SK-N-SH (cell line): ENCODE measurements at regions not wholly inside any gene's neighbourhood (a gene's known extent, or its start where the extent isn't known, plus 50 kb on each side); places are given as distances from the start of the nearest gene placed in this dataset.

Experiments used
- CTCF ChIA-PET: fragments of 300-600, 350-600 bp; formaldehyde crosslinking; extraction: SDS; loops from one replicate; lab custom pipeline; 2021; lab: Yijun Ruan, JAX
- POLR2A ChIA-PET: fragments of 350-600 bp; sonication (Branson Sonifier 250); formaldehyde crosslinking; extraction: SDS; loops from one replicate; lab custom pipeline; 2020; ENCODE audit warnings: antibody characterized with exemption, inconsistent platforms; lab: Yijun Ruan, JAX
- DNase-seq: peaks from one replicate; pipeline ENCODE4 v3.0.0; 2012
- H2AFZ ChIP-seq: fragments of 200-600 bp; sonication (generic); 2 replicates; pipeline ENCODE4 v1.8.1; 2016; ENCODE audit warnings: antibody characterized with exemption, mild to moderate bottlenecking, low read depth
- H3F3A ChIP-seq: fragments of 200-600 bp; sonication (generic); replicated peaks from 2 replicates; pipeline ENCODE3; 2016; ENCODE audit warnings: antibody characterized with exemption, mild to moderate bottlenecking; ENCODE audit not compliant: insufficient read depth
- H3K27ac ChIP-seq, 2 experiments: fragments of 200-500 bp in 1 of 2; fragments of 200-600 bp in 1 of 2; sonication (Bioruptor generic) in 1 of 2; sonication (generic), shearing (Covaris generic) in 1 of 2; 2 replicates each; pipeline versions ENCODE4 v1.5.1 to v1.6.1; 2014 to 2016; ENCODE audit warnings: low read depth in 2 of 2, inconsistent platforms in 1 of 2, low read length in 1 of 2, mild to moderate bottlenecking in 1 of 2, mixed read lengths in 1 of 2
- H3K27me3 ChIP-seq: fragments of 200-600 bp; sonication (generic), shearing (Covaris generic); 2 replicates; pipeline ENCODE4 v1.6.1; 2016; ENCODE audit warnings: mixed run types; ENCODE audit not compliant: insufficient read depth
- H3K36me3 ChIP-seq, 2 experiments: fragments of 200-500 bp in 1 of 2; fragments of 200-600 bp in 1 of 2; sonication (Bioruptor generic) in 1 of 2; sonication (generic) in 1 of 2; replicated peaks in 1 of 2; 2 replicates each; pipeline versions ENCODE3 to v1.5.1; 2014 to 2016; ENCODE audit warnings: low read length in 1 of 2, mild to moderate bottlenecking in 1 of 2; ENCODE audit not compliant: insufficient read depth in 2 of 2, control insufficient read depth in 1 of 2
- H3K4me1 ChIP-seq, 2 experiments: fragments of 200-500 bp in 1 of 2; fragments of 200-600 bp in 1 of 2; sonication (Bioruptor generic) in 1 of 2; sonication (generic), shearing (Covaris generic) in 1 of 2; 2 replicates each; pipeline versions ENCODE4 v1.5.1 to v1.6.1; 2014 to 2016; ENCODE audit warnings: low read depth in 1 of 2, low read length in 1 of 2, mixed run types in 1 of 2; ENCODE audit not compliant: insufficient read depth in 2 of 2, control insufficient read depth in 1 of 2
- H3K4me2 ChIP-seq: fragments of 200-600 bp; sonication (generic), shearing (Covaris generic); 2 replicates; pipeline ENCODE4 v1.6.1; 2017; ENCODE audit warnings: mixed run types
- H3K4me3 ChIP-seq, 2 experiments: fragments of 200-500 bp in 1 of 2; fragments of 200-600 bp in 1 of 2; sonication (Bioruptor generic) in 1 of 2; sonication (generic), shearing (Covaris generic) in 1 of 2; 2 replicates each; pipeline versions ENCODE4 v1.5.1 to v1.8.1; 2014 to 2016; ENCODE audit warnings: low read depth in 2 of 2, inconsistent platforms in 1 of 2, low read length in 1 of 2, mild to moderate bottlenecking in 1 of 2, mixed read lengths in 1 of 2, moderate library complexity in 1 of 2
- H3K79me2 ChIP-seq: fragments of 200-600 bp; sonication (generic); 2 replicates; pipeline ENCODE4 v1.8.1; 2017; ENCODE audit warnings: mild to moderate bottlenecking; ENCODE audit not compliant: insufficient read depth
- H3K9ac ChIP-seq: fragments of 200-600 bp; sonication (generic); 2 replicates; pipeline ENCODE4 v1.6.1; 2017; ENCODE audit warnings: mixed run types
- H3K9me2 ChIP-seq: fragments of 200-600 bp; sonication (generic); 2 replicates; pipeline ENCODE4 v1.6.1; 2017; ENCODE audit warnings: mixed run types
- H3K9me3 ChIP-seq: fragments of 200-600 bp; sonication (generic); 2 replicates; pipeline ENCODE4 v1.6.1; 2017; ENCODE audit warnings: mixed run types, mild to moderate bottlenecking, moderate library complexity
- H4K20me1 ChIP-seq: fragments of 200-600 bp; sonication (generic); 2 replicates; pipeline ENCODE4 v1.6.1; 2017; ENCODE audit warnings: mild to moderate bottlenecking, mixed run types; ENCODE audit not compliant: insufficient read depth
- EP300 ChIP-seq, 2 experiments: IDR thresholded peaks; 2 replicates each; pipeline versions ENCODE4 v1.4.0 to v1.6.1; 2012; ENCODE audit warnings: borderline replicate concordance in 1 of 2, low read depth in 1 of 2, low read length in 1 of 2
- EZH2phosphoT487 ChIP-seq: fragments of 200-600 bp; sonication (generic); IDR thresholded peaks from 2 replicates; pipeline ENCODE4 v1.6.1; 2017; ENCODE audit warnings: low read depth, mixed run types, mild to moderate bottlenecking, antibody characterized with exemption, moderate library complexity, borderline replicate concordance
- FOSL2 ChIP-seq: IDR thresholded peaks from 2 replicates; pipeline ENCODE4 v1.4.0; 2012; ENCODE audit warnings: low read depth, mild to moderate bottlenecking, moderate library complexity, borderline replicate concordance
- RCOR1 ChIP-seq: fragments of 150-350 bp; IDR thresholded peaks from 2 replicates; pipeline ENCODE4 v1.6.1; 2017; ENCODE audit warnings: antibody characterized with exemption, low read length
- SIN3A ChIP-seq: IDR thresholded peaks from 2 replicates; pipeline ENCODE4 v1.6.1; 2012; ENCODE audit warnings: low read depth, mild to moderate bottlenecking, low read length, moderate library complexity, borderline replicate concordance
- TCF12 ChIP-seq: IDR thresholded peaks from 2 replicates; pipeline ENCODE4 v1.4.0; 2012
- WGBS: methylation state at CpG from one replicate; pipeline ENCODE4 v1.1.6; 2017; ENCODE audit warnings: low lambda C conversion rate; 5-methylcytosine and 5-hydroxymethylcytosine counted together
- TF ChIP-seq, protein P1 (sequence below): fragments of 200-600 bp; sonication (generic); IDR thresholded peaks from 2 replicates; pipeline ENCODE4 v1.6.1; 2017; ENCODE audit warnings: antibody characterized with exemption, mild to moderate bottlenecking, moderate library complexity
- TF ChIP-seq, protein P2 (sequence below): IDR thresholded peaks from 2 replicates; pipeline ENCODE4 v1.4.0; 2012; ENCODE audit warnings: low read depth, borderline replicate concordance
- TF ChIP-seq, protein P3 (sequence below): fragments of 150-350 bp; IDR thresholded peaks from 2 replicates; pipeline ENCODE4 v1.6.1; 2017; ENCODE audit warnings: antibody characterized with exemption, low read length, low read depth, borderline replicate concordance

DNA sequence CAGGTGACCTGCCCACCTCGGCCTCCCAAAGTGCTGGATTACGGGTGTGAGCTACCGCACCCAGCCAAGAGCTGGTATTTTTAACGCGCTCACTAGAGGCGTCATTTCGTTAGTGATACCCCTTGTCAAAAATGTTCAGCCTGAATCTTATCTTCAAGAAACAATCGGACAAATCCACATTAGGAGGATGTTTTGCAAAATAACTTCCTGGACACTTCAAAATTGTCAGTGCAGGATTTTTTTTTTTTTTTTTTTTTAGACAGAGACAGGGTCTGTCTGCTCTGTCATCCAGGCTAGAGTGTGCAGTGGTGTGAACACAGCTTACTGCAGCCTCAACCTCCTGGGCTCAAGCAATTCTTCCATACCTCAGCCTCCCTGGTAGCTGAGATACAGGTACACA lies 63.0 kb downstream of the RMI2 start:
- no peaks in the 10 kb centered on the region for H3K79me2 ChIP-seq
- ChIA-PET CTCF (interaction anchor here (0.6 to 11.5 kb wide), 26 partner anchors 11 to 444 kb away, joined by 3 to 107 read pairs (median 4); a partner anchor contains a TSS), POLR2A (interaction anchor here (1.5 kb wide), 1 partner anchor 179 kb away, joined by 3 read pairs; the partner anchor contains the start of gene LITAF)

DNA sequence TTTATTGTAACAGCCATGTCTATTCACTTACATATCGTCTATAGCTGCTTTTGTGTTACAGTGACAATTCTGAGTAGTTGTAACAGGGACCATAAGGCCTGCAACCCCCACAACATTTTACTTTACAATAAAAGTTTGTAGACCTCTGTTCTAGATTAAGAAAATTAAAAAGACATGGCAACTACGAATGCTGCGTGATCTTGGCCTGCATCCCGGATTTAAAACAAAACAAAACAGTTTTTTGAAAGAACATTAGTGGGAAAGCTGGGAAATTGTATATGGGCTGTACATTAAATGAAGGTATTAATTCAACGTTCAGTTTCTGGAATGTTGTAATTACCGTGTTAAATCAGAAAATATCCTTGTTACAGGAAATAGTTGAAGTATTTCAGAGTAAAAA lies 64.1 kb downstream of the RMI2 start:
- Histone ChIP-seq H2AFZ (peak overlapping the region; percentile 69; the same call in 1 of the 2 replicates), H4K20me1 (no peaks in the 10 kb centered on the region), H3K4me2 (no peak overlapping the region), H3K9ac (no peak overlapping the region), H3K27ac (peak overlapping the region; percentile 32 to 63; a peak in 3 of 4 replicates), H3K9me2 (no peaks in the 10 kb centered on the region), H3K79me2 (no peaks in the 10 kb centered on the region), H3K36me3 (no peaks in the 10 kb centered on the region), H3K27me3 (no peaks in the 10 kb centered on the region), H3K4me3 (no peak overlapping the region), H3K4me1 (peaks cover 17 to 46% of the 10 kb centered on the region in 2 experiments), H3K9me3 (no peaks in the 10 kb centered on the region), H3F3A (no peaks in the 10 kb centered on the region)
- CTCF ChIA-PET, result interaction anchor here (1.6 to 11.5 kb wide), 6 partner anchors 12 to 445 kb away, joined by 5 to 107 read pairs (median 25); no protein-coding TSS in a partner anchor
- POLR2A ChIA-PET, result no interaction called here
- WGBS, result 19% methylated on average over 6 of the region's 6 CpGs
- TF ChIP-seq EP300 (IDR thresholded peaks at IDR 0.05; ENCODE audit: borderline replicate concordance in 1 of 2, low read depth in 1 of 2, low read length in 1 of 2) (0 out of 4 replicates have a peak, but pooled peaks of 1 of the 2 experiments have one; percentile 5), RCOR1 (0 out of 2 replicates have a peak, but pooled peaks have one; percentile 31), TCF12 (peak; percentile 57; the same call in 1 of the 2 replicates)
- TF ChIP-seq, protein P1, sequence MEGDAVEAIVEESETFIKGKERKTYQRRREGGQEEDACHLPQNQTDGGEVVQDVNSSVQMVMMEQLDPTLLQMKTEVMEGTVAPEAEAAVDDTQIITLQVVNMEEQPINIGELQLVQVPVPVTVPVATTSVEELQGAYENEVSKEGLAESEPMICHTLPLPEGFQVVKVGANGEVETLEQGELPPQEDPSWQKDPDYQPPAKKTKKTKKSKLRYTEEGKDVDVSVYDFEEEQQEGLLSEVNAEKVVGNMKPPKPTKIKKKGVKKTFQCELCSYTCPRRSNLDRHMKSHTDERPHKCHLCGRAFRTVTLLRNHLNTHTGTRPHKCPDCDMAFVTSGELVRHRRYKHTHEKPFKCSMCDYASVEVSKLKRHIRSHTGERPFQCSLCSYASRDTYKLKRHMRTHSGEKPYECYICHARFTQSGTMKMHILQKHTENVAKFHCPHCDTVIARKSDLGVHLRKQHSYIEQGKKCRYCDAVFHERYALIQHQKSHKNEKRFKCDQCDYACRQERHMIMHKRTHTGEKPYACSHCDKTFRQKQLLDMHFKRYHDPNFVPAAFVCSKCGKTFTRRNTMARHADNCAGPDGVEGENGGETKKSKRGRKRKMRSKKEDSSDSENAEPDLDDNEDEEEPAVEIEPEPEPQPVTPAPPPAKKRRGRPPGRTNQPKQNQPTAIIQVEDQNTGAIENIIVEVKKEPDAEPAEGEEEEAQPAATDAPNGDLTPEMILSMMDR, result no peak
- no peak for DNase-seq

More for the DNA sequence above, 63.0 kb downstream of the RMI2 start:
- Histone ChIP-seq H3K4me2 (no peak overlapping the region), H3K27ac (no peak overlapping the region), H4K20me1 (no peaks in the 10 kb centered on the region), H2AFZ (no peak overlapping the region), H3K9ac (no peak overlapping the region), H3K4me3 (no peak overlapping the region), H3F3A (no peaks in the 10 kb centered on the region), H3K4me1 (peaks cover 17 to 40% of the 10 kb centered on the region in 2 experiments), H3K9me3 (no peaks in the 10 kb centered on the region), H3K9me2 (no peaks in the 10 kb centered on the region), H3K36me3 (no peaks in the 10 kb centered on the region), H3K27me3 (no peaks in the 10 kb centered on the region)
- WGBS, result 94% methylated on average over 8 of the region's 8 CpGs
- no peak for DNase-seq
- no peak for TF ChIP-seq EP300 (IDR thresholded peaks at IDR 0.05; ENCODE audit: borderline replicate concordance in 1 of 2, low read depth in 1 of 2, low read length in 1 of 2)
- TF ChIP-seq EZH2phosphoT487, result no peak
- TF ChIP-seq, protein P2, sequence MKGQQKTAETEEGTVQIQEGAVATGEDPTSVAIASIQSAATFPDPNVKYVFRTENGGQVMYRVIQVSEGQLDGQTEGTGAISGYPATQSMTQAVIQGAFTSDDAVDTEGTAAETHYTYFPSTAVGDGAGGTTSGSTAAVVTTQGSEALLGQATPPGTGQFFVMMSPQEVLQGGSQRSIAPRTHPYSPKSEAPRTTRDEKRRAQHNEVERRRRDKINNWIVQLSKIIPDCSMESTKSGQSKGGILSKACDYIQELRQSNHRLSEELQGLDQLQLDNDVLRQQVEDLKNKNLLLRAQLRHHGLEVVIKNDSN, result no peak
- no peak for TF ChIP-seq SIN3A
- TF ChIP-seq, protein P3, sequence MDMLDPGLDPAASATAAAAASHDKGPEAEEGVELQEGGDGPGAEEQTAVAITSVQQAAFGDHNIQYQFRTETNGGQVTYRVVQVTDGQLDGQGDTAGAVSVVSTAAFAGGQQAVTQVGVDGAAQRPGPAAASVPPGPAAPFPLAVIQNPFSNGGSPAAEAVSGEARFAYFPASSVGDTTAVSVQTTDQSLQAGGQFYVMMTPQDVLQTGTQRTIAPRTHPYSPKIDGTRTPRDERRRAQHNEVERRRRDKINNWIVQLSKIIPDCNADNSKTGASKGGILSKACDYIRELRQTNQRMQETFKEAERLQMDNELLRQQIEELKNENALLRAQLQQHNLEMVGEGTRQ, result no peak
- TF ChIP-seq RCOR1, result no peak
- TF ChIP-seq FOSL2, result no peak
